ENCODE measurements at regions not wholly inside any gene's neighbourhood (a gene's known extent, or its start where the extent isn't known, plus 50 kb on each side); places are given as distances from the start of the nearest gene placed in this dataset.
"Not testable (repeated sequence)": the region's sequence is repeated elsewhere in the genome, so short reads cannot be mapped to it uniquely, and the experiment has no call there.

DNA sequence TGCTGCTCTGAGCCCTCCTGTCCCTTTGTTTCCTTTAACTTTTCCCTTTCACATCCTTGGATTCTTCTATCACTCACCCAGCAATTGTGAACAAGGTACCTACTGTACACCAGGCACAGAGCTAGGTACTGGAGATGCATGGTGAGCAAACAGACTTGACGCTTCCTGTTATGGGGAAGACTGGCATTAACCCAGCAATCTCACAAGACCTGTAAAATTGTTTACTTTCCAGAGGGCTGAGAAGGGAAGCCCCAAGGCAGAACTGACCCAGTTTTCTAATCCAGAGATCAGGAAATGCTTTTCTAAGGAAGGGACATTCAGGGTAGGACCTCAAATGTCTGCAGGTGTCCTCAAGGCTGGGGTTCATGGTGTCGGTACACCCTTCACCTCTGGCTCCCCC, 171.6 kb upstream of the KAZN start:
- Histone ChIP-seq H3K4me1 (ENCODE audit: control insufficient read depth in 5 of 5, insufficient read depth in 5 of 5, low read length in 5 of 5) (no peaks in the 10 kb centered on the region), H3K27me3 (ENCODE audit: control insufficient read depth in 3 of 3, insufficient read depth in 3 of 3, low read length in 2 of 3) (no peaks in the 10 kb centered on the region), H3K36me3 (ENCODE audit: control insufficient read depth in 4 of 4, insufficient read depth in 4 of 4, low read length in 4 of 4) (no peaks in the 10 kb centered on the region), H3K9me3 (ENCODE audit: control insufficient read depth in 4 of 4, insufficient read depth in 3 of 4, low read length in 3 of 4) (peaks cover 0 to 3% (median 0%) of the 10 kb centered on the region in 4 donors), H3K4me3 (no peak overlapping the region), H3K9ac (ENCODE audit: insufficient read depth in 1 of 2, low read length in 2 of 2) (no peak overlapping the region), H3K27ac (ENCODE audit: low read depth in 1 of 2, low read length in 1 of 2) (no peak overlapping the region)
- no peak for DNase-seq
- no peak for ATAC-seq (ENCODE audit: insufficient read depth, low FRiP score)
- TF ChIP-seq, protein P1, sequence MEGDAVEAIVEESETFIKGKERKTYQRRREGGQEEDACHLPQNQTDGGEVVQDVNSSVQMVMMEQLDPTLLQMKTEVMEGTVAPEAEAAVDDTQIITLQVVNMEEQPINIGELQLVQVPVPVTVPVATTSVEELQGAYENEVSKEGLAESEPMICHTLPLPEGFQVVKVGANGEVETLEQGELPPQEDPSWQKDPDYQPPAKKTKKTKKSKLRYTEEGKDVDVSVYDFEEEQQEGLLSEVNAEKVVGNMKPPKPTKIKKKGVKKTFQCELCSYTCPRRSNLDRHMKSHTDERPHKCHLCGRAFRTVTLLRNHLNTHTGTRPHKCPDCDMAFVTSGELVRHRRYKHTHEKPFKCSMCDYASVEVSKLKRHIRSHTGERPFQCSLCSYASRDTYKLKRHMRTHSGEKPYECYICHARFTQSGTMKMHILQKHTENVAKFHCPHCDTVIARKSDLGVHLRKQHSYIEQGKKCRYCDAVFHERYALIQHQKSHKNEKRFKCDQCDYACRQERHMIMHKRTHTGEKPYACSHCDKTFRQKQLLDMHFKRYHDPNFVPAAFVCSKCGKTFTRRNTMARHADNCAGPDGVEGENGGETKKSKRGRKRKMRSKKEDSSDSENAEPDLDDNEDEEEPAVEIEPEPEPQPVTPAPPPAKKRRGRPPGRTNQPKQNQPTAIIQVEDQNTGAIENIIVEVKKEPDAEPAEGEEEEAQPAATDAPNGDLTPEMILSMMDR (IDR thresholded peaks at IDR 0.05; ENCODE audit: control extremely low read depth, extremely low read depth): no peak
- 74 to 76% methylated on average over 2 of the region's 2 CpGs for WGBS, 2 donors

DNA sequence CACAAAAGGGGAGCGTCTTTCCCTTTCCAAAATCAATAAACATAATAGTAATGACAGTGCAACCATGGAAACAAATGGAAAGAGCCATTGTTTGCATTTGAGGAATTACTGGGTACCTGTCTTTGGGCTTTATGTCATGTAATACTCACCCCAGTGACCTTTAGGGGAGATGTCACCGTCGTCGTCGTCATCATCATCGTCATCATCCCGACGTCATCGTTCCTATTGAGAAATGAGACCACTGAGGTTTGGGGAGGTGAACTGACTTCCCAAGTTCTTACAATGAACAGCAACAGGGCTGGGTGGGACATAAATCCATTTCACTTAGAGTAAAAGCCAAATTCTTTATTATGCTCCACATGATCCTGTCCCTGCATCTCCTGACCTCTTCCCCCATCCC, 168.9 kb upstream of the KAZN start:
- Histone ChIP-seq H3K9ac (ENCODE audit: insufficient read depth in 1 of 2, low read length in 2 of 2) (no peak overlapping the region), H3K27me3 (ENCODE audit: control insufficient read depth in 3 of 3, insufficient read depth in 3 of 3, low read length in 2 of 3) (no peaks in the 10 kb centered on the region), H3K4me3 (no peak overlapping the region), H3K27ac (ENCODE audit: low read depth in 1 of 2, low read length in 1 of 2) (no peak overlapping the region), H3K4me1 (ENCODE audit: control insufficient read depth in 5 of 5, insufficient read depth in 5 of 5, low read length in 5 of 5) (peaks cover 0 to 2% (median 0%) of the 10 kb centered on the region in 5 donors), H3K9me3 (ENCODE audit: control insufficient read depth in 4 of 4, insufficient read depth in 3 of 4, low read length in 3 of 4) (peaks cover 0 to 3% (median 0%) of the 10 kb centered on the region in 4 donors), H3K36me3 (ENCODE audit: control insufficient read depth in 4 of 4, insufficient read depth in 4 of 4, low read length in 4 of 4) (no peaks in the 10 kb centered on the region)
- 93 to 94% methylated on average over 9 of the region's 9 CpGs for WGBS, 2 donors
- ATAC-seq (ENCODE audit: insufficient read depth, low FRiP score) (no peak), DNase-seq (no peak)
- TF ChIP-seq, protein P1 (IDR thresholded peaks at IDR 0.05; ENCODE audit: control extremely low read depth, extremely low read depth): no peak

DNA sequence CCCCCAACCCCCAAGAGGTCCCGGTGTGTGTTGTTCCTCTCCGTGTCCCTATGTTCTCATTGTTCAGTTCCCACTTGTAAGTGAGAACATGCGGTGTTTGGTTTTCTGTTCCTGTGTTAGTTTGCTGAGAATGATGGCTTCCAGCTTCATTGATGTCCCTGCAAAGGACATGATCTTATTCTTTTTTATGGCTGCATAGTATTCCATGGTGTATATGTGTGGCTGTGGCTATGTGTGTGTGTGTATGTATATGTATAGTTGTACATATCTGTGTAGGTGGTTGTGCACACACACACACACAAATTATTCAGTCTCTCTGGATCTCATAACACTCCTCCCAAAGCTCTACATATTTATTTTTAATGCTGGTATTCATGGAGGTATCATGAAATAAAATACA, 165.8 kb upstream of the KAZN start:
- not testable (repeated sequence) for ATAC-seq (ENCODE audit: insufficient read depth, low FRiP score); H3K9ac ChIP-seq (ENCODE audit: insufficient read depth in 1 of 2, low read length in 2 of 2); H3K4me1 ChIP-seq (ENCODE audit: control insufficient read depth in 5 of 5, insufficient read depth in 5 of 5, low read length in 5 of 5); H3K27ac ChIP-seq (ENCODE audit: low read depth in 1 of 2, low read length in 1 of 2); H3K36me3 ChIP-seq (ENCODE audit: control insufficient read depth in 4 of 4, insufficient read depth in 4 of 4, low read length in 4 of 4); DNase-seq; H3K27me3 ChIP-seq (ENCODE audit: control insufficient read depth in 3 of 3, insufficient read depth in 3 of 3, low read length in 2 of 3); H3K4me3 ChIP-seq; H3K9me3 ChIP-seq (ENCODE audit: control insufficient read depth in 4 of 4, insufficient read depth in 3 of 4, low read length in 3 of 4)
- 88 to 96% methylated on average over 3 of the region's 3 CpGs for WGBS, 2 donors

DNA sequence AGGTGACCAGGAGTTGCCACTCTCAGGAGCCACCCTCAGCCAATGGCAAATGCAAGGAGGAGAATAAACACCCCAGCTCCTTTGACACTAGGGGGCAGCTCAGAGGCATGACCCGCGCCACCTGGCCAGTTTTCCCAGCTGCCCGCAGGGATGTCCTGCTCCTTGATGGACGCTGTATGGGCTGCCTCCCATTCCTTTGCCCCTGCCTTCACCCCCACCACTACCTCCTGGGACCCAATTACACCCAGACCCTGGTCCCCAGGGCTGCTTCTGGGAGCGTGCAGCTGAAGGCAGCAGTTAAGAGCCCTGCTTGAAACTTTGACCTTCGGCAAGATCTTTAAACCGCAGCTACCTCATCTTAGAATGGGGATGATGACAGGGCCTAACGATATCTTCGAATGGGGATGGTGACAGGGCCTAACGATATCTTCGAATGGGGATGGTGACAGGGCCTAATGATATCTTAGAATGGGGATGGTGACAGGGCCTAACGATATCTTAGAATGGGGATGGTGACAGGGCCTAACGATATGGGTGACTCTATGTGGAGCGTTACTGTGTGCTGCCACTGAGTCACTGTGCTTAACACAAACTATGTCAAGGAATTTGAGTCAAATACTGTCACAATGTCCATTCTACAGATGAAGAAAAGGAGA, 163.0 kb upstream of the KAZN start:
- Histone ChIP-seq H3K36me3 (ENCODE audit: control insufficient read depth in 4 of 4, insufficient read depth in 4 of 4, low read length in 4 of 4) (no peaks in the 10 kb centered on the region), H3K9me3 (ENCODE audit: control insufficient read depth in 4 of 4, insufficient read depth in 3 of 4, low read length in 3 of 4) (peaks cover 0 to 6% (median 0%) of the 10 kb centered on the region in 4 donors), H3K9ac (ENCODE audit: insufficient read depth in 1 of 2, low read length in 2 of 2) (no peak overlapping the region), H3K27ac (ENCODE audit: low read depth in 1 of 2, low read length in 1 of 2) (no peak overlapping the region), H3K4me1 (ENCODE audit: control insufficient read depth in 5 of 5, insufficient read depth in 5 of 5, low read length in 5 of 5) (peaks cover 0 to 2% (median 0%) of the 10 kb centered on the region in 5 donors), H3K4me3 (no peak overlapping the region), H3K27me3 (ENCODE audit: control insufficient read depth in 3 of 3, insufficient read depth in 3 of 3, low read length in 2 of 3) (no peaks in the 10 kb centered on the region)
- TF ChIP-seq, protein P1 (IDR thresholded peaks at IDR 0.05; ENCODE audit: control extremely low read depth, extremely low read depth): no peak
- no peak for ATAC-seq (ENCODE audit: insufficient read depth, low FRiP score)
- WGBS, 2 donors: 89 to 91% methylated on average over 14 of the region's 14 CpGs
- DNase-seq: no peak
